Stimulated activated CD4-positive, alpha-beta T cell treated with anti-CD3 and anti-CD28 coated beads, Interleukin-2, amount 100 ng/mL, for 24 hours (primary cell): ENCODE measurements at regions not wholly inside any gene's neighbourhood (a gene's known extent, or its start where the extent isn't known, plus 50 kb on each side); places are given as distances from the start of the nearest gene placed in this dataset.

Source experiments
- DNase-seq, 2 donors: peaks; one replicate each; pipeline ENCODE4 v3.0.0-alpha.2; 2020

DNA sequence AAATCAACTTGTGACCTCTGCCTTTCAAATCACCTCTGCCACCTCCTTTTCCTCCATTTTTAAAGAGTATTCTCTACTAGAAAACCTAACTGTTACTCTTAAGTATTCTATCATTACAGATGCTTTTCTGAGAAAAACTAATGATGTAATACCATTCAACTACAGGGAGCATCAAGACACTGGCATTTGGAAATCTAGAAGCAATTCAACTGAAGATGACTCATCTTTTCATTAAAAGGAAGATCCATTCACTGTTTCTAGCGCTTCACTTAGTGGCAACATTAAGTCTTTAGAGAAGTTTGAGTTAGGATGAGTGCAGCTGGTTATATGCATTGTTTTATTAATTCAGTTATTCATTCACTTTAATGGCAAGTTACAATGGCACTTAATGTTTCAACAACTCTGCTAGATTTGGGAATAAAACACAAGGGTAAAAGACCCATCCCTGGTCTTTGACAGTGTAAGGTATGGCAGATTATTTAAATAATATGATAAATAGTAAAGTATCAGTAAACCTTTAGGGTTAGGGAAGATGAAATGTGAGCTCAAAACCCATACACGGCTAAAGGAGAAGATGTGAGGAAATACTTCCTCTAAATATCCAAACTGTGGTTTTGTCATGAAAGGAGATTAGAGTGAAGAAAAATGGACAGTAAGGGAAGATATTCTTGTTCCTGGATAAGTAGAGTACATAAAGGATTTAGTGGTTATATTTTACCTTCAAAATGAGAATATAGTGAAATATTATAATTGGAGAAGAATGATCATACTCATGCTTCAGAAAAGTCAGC lies 61.7 kb downstream of the KCNJ2 start:
- no peak for DNase-seq

DNA sequence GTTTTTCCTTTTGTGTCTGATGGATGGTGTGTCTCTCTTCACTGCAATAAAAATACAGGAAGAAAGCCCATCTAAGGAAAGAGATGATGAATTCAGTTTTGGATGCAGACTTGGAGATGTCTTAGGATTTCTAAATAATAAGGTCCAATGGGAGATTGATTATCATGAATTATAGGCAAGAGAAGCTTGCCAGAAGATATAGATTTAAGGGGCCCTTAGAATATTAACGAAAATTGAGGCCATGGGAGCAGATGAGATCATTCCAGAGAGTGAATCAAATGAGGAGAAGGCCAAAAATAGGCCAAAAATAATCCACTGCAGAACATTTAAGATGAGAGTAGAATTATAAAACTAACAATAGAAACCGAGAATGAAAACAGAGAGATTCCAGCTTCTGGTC lies 63.1 kb downstream of the KCNJ2 start:
- no peak for DNase-seq

DNA sequence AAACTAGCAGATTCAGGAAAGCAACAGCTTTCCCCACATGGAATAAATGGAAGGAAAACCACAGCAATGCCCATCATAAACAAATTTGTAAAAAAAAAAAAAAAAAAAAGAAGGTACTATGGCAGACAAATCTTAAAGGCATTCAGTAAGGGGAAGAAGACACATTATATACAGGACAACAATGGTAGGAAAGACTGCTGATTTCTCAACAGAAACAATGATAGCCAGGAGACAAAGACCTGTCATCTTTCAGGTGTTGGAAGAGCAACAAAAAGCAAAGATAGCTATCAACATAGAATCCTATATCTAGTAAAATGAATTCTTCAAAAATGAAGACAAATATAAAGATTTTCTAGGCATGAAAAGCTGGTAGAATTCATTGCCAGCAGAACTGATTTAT lies 65.9 kb downstream of the KCNJ2 start:
- DNase-seq = no peak

DNA sequence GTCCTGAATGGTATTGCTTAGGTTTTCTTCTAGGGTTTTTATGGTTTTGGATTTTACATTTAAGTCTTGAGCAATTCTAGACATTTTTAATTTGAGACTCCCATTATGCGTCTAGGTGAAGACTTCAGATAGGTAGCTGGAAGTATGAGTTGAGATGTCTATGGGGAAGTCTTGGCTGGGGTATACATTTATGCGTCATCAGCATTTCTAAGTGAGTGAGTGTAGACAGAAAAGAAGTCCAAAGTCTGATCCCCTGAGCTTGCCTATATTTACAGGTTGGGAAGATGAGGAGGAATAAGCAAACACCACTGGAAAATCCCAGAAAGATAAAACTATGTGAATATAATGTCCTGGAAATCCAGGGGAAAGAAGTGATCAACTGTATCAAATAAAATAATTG lies 68.9 kb downstream of the KCNJ2 start:
- no peak for DNase-seq

DNA sequence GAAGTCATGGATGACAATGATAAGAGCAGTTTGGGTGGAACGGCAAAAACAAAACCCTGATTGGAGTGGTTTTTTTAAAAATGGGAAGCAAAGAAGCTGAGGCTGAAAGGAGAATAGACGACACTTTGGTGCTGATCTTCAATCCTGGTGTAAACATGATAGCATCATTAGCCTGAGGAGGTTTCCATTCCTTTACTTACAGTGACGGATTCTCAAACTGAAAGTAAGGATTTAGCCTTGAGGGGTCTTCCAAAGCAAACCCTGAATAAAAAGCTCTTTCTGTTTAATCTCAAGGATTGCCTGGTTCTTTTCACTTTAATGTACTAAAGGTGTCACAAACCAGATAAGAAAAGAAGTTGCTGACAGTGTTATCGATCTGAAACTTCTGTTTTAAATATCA lies 69.3 kb downstream of the KCNJ2 start:
- DNase-seq = no peak

DNA sequence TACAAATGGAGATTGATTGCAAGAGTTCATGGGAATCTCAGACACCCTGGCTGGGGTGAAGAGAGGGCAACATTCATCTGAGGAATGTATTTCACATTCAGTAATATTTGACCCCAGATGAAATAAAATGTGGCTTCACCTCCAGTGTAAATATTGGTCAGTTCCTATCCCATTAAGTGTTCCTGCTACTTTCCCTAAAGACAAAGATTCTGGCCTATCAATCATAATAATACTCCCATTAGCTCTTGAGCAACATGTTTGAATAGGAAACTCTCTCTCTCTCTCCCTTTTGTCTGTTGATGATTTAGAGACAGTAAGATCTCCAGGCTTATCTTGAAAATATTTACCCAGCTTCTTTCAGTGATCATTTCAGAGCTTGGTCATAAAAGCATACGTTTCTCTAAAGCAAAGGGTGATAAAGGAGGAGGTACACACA lies 70.1 kb downstream of the KCNJ2 start:
- DNase-seq = no peak

DNA sequence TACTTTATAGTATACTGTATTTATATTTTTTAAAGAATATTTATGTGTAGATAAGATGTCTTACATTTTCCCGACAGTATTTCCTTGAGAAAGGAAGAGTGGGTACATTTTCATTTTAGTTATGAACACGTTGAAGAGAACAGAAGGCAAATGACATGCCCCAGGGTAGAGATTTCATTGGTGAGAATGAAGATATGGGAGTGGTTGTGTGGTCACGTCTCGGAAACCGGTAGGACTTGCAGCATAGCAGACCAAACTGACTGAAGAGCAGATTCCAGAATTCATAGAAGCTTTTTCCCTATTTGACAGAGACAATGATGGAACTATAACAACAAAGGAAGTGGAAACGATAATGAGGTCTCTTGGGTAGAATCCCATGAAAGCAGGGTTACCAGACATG lies 71.7 kb downstream of the KCNJ2 start:
- DNase-seq = no peak

DNA sequence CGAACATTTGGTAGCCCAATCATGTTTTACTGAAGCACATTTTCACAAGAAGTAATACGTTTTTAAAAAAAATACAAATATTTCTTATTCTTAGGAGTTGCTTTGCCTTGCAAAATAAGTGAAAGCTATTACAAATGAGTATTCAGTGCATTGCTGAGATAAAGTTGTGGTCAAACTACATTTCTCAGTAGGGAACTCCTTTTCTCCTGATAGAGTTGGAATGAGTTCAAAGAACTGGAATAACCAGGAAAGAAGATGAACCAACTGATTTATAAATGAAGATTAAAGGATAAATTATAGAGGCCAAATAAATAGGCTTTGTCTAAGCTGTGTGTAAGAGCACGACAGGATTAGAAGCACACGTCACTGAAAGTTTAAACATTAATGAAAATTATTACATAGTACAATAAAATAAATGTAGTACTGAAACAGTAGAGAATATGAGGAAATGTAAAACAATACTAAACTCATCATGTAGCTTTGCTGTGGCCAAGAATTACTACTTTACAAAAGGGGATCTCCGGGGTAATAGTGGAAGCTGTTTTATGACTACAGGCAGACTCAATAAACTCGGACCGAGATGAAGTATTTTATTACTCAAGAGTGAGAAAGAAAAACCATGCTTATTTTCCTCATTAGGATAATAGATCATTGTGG lies 73.6 kb downstream of the KCNJ2 start:
- DNase-seq = no peak

DNA sequence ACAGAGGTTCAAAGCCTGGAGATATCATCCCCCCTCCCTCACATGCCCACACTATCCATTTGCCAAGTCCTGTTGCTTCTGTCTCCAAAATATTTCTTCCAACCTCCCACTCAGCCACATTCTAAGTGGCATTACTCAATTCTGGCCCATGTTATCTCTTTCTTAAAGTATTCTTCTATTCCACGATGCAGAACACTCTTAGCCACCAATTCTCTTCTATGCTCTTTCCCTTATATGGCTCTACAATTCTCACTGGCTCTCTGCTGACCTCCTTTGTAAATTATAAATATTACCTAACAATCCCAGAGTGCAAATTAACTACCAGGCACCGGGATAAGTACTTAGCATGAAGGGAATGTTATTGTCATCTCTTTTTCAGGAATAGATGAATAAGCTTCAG lies 82.4 kb downstream of the KCNJ2 start:
- DNase-seq = no peak

DNA sequence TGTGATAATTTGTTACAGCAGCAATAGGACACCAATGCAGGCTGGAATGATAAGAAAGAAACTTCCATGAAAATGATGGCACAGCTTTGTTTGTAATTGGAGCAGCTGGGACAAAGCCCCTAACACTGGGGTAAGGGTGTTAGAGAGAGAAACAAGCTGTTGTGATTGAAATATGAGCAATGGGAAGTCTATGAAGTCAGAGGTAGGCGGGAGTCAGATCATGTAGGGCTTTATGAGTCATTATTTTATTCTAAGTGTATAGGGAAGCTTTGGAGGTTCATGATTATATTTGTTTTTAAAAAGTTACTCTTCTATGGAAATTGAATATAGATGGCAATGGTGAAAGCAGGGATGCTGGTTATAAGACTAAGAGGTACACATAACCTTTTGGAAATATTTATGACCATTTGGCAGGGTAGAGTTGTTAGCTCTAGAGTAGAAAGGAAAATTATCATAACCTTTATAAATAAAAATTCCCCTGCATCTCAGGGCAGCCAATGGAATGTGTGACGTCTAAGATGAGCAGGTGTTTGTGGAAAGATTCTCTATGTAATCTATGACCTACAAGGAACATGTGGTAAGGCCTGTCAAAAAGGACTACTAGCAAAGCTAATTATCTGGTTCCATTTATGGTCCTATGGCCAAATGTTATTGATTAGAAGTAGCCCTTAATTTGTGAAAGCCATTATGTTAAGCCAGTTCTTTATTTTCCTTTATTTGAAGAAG lies 85.6 kb downstream of the KCNJ2 start:
- no peak for DNase-seq

DNA sequence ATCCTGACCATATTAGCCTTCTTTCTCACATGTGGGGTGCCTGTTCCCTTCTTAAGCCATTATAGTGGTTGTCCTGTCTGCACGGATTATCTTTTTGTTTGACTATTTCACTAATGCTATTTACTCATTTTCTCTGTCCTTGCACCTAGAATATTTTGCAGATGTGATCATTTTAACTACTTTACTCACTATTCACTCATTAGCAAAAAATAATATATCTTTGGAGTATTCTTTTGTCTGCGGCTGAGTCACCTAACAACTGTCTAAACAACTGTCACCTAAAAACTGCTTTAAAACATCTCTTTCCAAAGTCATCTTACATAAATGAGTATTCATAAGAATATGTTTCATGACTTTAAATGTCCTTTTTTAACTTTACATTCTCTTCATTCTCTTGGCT lies 87.4 kb downstream of the KCNJ2 start:
- no peak for DNase-seq

DNA sequence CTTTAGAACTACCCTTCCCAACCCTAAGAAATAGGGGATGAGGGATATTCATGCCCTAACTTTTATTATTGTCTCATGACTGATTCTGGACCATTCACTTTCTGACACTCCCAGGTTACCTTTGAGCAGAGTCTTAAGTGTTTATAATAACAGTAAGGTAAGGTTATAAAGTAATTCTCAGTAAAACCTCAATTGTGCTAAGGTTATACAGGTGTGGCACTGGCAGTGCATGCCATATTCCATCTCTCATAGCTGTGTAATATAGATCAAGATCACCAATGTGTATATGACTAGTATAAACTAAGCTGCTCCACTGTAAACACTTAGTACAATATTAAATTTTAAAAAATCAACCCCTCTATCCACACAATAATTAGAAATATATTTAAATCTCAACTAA lies 89.1 kb downstream of the KCNJ2 start:
- no peak for DNase-seq

DNA sequence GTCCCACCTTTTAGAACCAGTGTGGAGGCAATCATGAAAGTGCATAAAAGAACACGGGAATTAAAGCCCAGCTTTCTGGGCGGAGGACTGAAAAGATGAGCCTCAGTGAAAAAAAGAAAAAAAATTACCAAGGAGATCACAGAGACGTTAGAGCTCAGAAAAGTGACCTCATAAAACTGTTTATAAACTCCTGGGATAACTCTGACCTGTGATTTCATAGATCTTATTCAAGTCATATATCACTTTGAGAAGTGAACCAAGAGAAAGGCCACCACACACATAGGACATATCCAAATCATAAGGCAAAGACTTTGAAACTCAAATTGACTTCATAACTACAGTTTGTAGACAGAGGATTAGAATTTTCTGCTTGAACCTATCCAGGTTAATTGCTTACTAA lies 90.1 kb downstream of the KCNJ2 start:
- DNase-seq = no peak

DNA sequence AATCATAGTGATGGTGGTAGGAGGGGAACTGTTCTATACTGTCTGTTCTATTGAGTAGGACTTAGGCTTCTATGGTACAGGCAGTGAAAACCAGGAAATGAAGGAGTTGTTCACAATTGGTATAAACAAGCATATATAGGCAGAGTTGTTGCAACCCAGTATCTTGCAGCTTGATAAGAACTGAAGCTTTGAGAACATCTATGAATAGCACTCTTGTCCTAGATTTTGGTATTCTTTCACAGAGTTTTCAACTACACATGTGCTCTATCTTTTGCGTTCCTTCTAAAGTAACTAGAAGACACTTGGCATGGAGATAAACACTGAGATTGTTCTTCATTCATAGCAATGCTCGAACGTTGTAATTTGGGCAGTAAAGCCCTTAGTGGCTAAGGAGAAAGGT lies 91.8 kb downstream of the KCNJ2 start:
- no peak for DNase-seq

DNA sequence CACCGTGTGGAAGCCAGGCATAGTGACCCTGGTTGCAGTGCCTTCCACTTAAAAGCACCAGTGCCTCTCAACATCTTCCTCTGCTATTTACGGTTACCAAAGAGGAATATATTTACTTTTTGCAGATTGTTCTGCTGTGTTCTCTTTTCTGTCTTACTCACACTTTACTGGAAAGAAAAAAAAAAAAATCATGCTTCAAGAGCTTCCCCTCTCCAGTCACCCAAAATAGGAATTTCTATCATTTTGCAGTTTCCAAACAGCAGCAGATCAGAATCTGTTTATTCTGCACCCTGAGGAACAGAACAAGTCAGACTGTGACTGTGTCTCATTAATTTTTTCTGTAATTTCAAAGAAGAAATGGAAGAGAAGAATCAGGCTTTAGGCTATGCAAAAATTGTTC lies 96.1 kb downstream of the KCNJ2 start:
- no peak for DNase-seq

DNA sequence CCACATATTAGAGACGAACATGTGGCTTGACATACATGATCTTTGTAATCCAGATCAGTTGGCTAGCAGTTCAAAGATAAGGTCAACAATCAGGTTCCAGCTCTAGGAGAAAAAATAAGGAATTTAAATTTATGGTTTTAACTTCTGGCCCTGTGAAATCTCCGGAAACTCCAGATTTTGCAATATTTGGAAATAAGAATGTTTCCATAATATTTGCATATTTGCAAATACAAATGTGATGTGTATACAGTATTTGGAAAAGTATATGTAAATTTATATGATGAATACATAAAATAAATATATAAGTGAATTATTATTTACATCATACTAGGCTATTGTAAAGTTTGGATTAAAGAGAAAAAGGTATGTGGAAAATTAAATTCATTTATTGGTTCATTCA lies 97.1 kb downstream of the KCNJ2 start:
- no peak for DNase-seq

DNA sequence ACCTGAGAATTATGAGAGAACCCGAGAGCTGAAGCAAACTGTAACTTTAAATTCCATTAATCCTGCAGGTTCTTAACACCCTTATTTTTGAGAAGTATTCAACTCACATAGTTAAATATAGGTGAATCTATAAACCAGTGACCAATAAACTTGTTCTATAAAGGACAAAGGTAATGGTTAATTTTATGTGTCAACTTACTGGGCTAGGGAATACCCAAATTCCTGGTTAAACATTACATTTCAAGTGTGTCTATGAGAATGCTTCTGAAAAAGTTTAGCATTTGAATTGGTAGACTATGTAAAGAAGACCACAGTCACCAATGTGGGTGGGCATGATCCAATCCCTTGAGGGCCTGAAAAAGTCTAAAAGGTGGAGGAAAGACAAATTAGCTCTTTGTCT lies 99.1 kb downstream of the KCNJ2 start:
- DNase-seq = no peak

DNA sequence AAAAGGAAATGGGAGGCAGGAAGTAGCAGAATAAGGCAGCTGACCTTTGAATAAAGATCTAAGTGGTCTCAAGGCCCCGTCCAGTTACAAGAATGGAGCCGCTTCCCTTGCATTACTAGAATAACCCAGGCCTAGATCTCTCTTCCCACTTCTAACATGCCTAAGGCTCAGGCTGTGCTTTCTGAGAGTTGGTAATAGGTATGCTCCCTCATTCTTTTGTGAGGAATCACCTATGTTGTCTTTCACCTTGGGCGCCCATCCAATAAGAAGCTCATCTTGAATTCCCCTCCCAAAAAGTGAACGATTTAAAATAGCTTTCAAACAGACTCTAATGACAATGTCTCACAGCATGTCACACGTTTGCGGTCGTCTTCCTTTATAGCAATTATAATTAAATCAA lies 101.2 kb downstream of the KCNJ2 start:
- DNase-seq = no peak

DNA sequence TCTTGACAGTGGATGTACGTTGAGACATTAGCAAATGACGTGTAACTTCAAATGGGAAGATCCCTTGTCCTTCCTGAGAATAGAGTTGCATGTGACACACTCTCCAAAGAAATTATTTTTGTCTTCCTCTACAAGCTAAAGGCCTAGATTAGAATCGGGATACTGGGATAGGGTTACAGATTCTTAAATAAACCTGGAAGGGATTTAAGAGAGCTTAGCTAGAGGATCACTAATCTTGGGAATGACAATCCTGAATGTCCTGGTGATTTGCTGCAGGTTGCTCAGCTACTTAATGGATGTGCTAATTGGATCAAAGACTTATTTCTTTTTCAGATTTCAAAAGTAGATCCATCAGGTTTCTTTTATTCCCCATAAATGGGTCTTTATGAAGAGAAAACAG lies 101.9 kb downstream of the KCNJ2 start:
- DNase-seq = no peak

DNA sequence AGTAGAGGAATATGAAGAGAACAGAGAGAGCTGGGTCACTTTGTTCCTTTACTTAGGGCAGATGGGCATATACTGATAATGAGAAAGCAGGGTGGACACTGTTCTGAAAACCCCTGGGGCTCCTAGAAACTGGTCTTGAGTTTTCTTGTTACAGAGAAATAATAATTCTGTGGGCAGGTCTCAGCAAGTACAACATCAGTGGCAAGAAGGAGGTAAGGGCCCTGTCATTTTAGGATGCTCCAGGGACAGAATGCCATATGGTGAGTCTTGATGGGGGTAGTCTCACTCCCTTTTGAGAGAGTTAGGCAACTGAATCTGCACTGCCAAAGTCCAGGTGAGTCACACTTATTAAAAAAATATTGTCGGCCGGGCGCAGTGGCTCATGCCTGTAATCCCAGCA lies 102.3 kb downstream of the KCNJ2 start:
- DNase-seq = no peak

DNA sequence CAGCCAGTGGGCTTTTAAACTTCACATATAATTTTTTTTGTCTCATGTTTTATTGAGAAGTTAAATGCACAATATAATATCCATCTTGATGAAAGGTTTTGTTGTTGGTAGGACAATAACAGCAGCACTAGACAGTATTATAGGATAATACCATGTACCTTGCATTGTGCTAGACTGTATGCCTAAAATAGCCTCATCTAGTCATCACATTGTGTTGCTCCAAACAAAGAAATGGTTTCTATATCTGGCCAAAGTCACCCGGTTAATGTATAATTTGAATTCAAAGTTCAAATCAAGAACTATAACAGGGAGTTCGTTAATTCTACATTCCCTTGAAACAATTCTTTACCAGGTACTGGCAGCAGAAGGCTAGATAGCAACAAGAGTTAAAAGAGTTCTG lies 104.9 kb downstream of the KCNJ2 start:
- no peak for DNase-seq

DNA sequence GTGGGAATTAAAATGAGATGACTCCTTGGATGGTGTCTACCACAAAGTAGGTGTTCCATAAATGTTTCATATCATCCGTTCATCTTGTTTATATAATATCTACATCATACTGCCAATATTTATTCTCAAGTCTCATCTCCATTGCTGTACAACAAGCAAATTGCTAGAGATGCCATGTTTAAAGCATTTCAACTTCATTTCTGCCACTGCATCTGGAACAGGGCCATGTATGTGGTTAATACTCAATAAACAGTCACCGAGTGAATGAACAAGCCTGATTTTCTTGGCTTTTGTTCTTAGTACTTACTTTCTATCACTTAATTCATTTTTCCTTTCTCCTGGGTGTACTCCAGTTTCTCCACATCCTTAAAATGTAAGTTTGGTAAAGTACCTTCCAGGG lies 107.6 kb downstream of the KCNJ2 start:
- no peak for DNase-seq

DNA sequence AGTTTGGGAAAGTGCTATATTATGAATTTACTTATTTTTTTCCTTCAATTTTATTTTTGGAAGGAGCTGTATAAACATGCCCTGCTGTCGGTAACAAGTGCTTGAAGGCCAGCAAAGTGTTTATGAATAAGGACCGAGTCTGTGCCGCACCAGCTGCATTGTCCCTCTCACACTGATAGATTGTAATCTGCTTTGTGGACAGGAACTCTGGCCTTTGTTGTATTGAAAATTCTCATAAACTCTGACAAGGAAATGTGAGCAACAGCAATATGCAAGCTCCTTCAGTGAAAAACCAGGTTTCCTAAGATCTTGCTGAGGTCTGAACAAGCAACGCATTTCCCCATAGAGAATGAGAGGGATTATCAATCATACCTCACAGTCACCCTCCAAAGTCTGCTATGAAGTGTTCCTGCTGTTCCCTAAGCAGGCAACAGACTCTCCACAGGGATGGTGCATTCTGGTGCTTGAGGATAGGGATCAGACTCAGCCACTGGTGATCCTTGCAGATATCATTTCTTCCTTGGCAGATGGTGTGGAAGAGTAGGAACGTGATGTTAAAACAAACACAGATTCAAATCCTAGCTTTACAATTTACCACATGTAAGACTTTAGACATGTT lies 109.6 kb downstream of the KCNJ2 start:
- no peak for DNase-seq

DNA sequence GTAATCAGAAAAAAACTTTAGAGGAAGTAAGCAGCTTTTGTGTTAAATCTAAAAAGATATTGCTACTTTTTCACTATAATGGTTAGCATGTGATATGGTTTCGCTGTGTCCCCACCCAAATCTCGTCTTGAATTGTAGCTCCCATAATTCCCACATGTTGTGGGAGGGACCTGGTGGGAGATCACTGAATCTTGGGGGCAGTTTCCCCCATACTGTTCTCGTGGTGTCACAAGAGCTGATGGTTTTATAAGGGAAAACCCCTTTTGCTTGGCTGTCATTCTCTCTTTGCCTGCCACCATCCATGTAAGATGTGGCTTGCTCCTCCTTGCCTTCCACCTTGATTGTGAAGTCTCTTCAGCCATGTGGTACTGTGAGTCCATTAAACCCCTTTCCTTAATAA lies 117.1 kb downstream of the KCNJ2 start:
- DNase-seq = no peak
